Vagina (tissue), 2 donors: ENCODE measurements at regions not wholly inside any gene's neighbourhood (a gene's known extent, or its start where the extent isn't known, plus 50 kb on each side); places are given as distances from the start of the nearest gene placed in this dataset.

ENCODE experiments used
- POLR2AphosphoS5 ChIP-seq, 2 donors: sonication (generic); formaldehyde crosslinking; IDR thresholded peaks; one replicate each; pipeline ENCODE4 v1.9.0; 2017; ENCODE audit warnings: antibody characterized with exemption in 2 of 2, mild to moderate bottlenecking in 2 of 2, low read depth in 1 of 2; ENCODE audit not compliant: insufficient read depth in 1 of 2
- TF ChIP-seq, protein P1 (sequence below), 3 experiments: fragments of 450-650 bp in 2 of 3; fragments of 200-600 bp in 1 of 3; sonication (generic) in 1 of 3; IDR thresholded peaks; one replicate each; pipeline ENCODE4 v1.5.1; 2017 to 2019; ENCODE audit warnings: antibody characterized with exemption in 3 of 3, mild to moderate bottlenecking in 2 of 3, moderate library complexity in 2 of 3

DNA sequence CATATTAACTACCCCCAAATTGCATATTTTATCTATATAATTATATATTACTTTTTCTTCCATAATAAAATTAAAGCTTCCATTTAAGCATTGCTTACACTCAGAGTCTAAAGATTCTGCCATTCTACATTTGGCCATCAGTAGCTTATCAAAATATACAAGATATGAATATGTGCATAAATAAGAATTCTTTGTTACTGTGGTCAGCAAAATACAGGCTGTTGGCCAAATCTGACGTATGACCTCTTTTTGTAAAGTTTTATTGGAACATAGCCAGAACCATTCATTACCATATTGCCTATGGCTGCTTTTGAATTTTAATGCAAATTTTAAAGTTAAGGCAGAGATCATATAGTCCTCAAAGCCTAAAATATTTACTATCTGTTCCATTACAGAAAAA, 643.9 kb upstream of the VRK2 start:
- TF ChIP-seq, protein P1, sequence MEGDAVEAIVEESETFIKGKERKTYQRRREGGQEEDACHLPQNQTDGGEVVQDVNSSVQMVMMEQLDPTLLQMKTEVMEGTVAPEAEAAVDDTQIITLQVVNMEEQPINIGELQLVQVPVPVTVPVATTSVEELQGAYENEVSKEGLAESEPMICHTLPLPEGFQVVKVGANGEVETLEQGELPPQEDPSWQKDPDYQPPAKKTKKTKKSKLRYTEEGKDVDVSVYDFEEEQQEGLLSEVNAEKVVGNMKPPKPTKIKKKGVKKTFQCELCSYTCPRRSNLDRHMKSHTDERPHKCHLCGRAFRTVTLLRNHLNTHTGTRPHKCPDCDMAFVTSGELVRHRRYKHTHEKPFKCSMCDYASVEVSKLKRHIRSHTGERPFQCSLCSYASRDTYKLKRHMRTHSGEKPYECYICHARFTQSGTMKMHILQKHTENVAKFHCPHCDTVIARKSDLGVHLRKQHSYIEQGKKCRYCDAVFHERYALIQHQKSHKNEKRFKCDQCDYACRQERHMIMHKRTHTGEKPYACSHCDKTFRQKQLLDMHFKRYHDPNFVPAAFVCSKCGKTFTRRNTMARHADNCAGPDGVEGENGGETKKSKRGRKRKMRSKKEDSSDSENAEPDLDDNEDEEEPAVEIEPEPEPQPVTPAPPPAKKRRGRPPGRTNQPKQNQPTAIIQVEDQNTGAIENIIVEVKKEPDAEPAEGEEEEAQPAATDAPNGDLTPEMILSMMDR (IDR thresholded peaks at IDR 0.05) = no peak
- no peak for TF ChIP-seq POLR2AphosphoS5 (IDR thresholded peaks at IDR 0.05; ENCODE audit: insufficient read depth in 1 of 2, low read depth in 1 of 2)
